ENCODE measurements at regions not wholly inside any gene's neighbourhood (a gene's known extent, or its start where the extent isn't known, plus 50 kb on each side); places are given as distances from the start of the nearest gene placed in this dataset.

DNA sequence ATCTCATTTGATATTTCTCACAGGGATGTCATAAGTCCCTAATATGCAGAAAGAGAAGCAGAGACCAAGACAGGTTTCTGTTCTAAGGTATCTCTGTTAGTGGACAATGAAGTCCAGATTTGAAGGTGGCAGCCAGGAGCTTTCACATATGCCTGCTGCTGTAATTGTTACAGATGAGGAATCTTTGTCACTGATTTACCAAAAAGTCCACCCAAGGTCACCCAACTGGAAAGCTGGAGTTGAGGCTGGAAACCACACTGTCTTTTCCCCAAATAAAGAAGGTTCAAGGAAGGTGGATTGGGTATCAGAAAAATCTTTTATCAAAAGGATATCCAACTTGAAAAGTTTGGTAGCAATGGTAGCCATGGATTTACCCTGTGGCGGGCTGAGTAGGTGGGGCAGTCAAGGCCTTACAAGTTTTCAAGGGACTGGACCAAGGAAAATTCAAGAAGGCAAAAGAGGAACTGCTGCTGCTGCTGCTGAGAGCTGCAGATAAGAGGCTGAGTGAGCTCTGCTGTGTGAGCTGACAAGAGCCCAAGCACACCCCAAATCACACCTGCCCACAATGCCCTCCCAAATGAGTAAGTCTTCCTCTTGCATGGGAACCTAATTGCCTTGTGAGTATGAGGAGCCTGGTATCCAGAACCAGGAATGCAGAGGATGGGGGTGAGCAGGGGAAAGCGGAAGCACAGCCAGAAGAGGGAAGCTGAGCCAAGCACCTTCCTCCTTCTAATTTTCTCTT is 241.2 kb downstream of the ANAPC1 start:
- no peaks in the 10 kb centered on the region for H3K4me1 Mint-ChIP-seq

GRCh38 chr2:111643759-111644158 is 240.2 kb downstream of the ANAPC1 start:
- Mint-ChIP-seq H3K27me3 (ENCODE audit: low read depth) (no peaks in the 10 kb centered on the region), H3K36me3 (ENCODE audit: low read depth) (peaks cover 12% of the 10 kb centered on the region), H3K4me3 (no peak overlapping the region), H3K9me3 (peaks cover 14% of the 10 kb centered on the region), H3K27ac (ENCODE audit: unreplicated experiment) (no peak overlapping the region), H3K4me1 (no peaks in the 10 kb centered on the region)
- no peak for DNase-seq (ENCODE audit: low read depth, low spot score)
- no peak for TF ChIP-seq CTCF (conservative IDR thresholded peaks at IDR 0.05)

More for the DNA sequence above, 241.2 kb downstream of the ANAPC1 start:
- DNase-seq (ENCODE audit: low read depth, low spot score), result no peak
- Mint-ChIP-seq H3K9me3 (peaks cover 18% of the 10 kb centered on the region), H3K27me3 (ENCODE audit: low read depth) (no peaks in the 10 kb centered on the region), H3K27ac (ENCODE audit: unreplicated experiment) (no peak overlapping the region), H3K36me3 (ENCODE audit: low read depth) (peaks cover 12% of the 10 kb centered on the region), H3K4me3 (no peak overlapping the region)
- no peak for TF ChIP-seq CTCF (conservative IDR thresholded peaks at IDR 0.05)

- no peak overlapping the region for H3K27ac Mint-ChIP-seq (ENCODE audit: unreplicated experiment)
- H3K4me3 Mint-ChIP-seq, result no peak overlapping the region
- peaks cover 13% of the 10 kb centered on the region for H3K9me3 Mint-ChIP-seq
- no peaks in the 10 kb centered on the region for H3K27me3 Mint-ChIP-seq (ENCODE audit: low read depth)
- DNase-seq (ENCODE audit: low read depth, low spot score), result no peak
- TF ChIP-seq CTCF (conservative IDR thresholded peaks at IDR 0.05), result no peak
- H3K36me3 Mint-ChIP-seq (ENCODE audit: low read depth), result peaks cover 12% of the 10 kb centered on the region
- no peaks in the 10 kb centered on the region for H3K4me1 Mint-ChIP-seq
Observed at GRCh38 chr2:111647359-111647758, 236.6 kb downstream of the ANAPC1 start.

GRCh38 chr2:111652038-111652437 is 232.0 kb downstream of the ANAPC1 start:
- no peaks in the 10 kb centered on the region for H3K27me3 Mint-ChIP-seq (ENCODE audit: low read depth)
- DNase-seq (ENCODE audit: low read depth, low spot score), result no peak
- H3K36me3 Mint-ChIP-seq (ENCODE audit: low read depth), result peaks cover 6% of the 10 kb centered on the region
- H3K9me3 Mint-ChIP-seq, result peaks cover 7% of the 10 kb centered on the region
- H3K27ac Mint-ChIP-seq (ENCODE audit: unreplicated experiment), result no peak overlapping the region
- H3K4me3 Mint-ChIP-seq, result no peak overlapping the region
- H3K4me1 Mint-ChIP-seq, result peaks cover 13% of the 10 kb centered on the region
- no peak for TF ChIP-seq CTCF (conservative IDR thresholded peaks at IDR 0.05)

DNA sequence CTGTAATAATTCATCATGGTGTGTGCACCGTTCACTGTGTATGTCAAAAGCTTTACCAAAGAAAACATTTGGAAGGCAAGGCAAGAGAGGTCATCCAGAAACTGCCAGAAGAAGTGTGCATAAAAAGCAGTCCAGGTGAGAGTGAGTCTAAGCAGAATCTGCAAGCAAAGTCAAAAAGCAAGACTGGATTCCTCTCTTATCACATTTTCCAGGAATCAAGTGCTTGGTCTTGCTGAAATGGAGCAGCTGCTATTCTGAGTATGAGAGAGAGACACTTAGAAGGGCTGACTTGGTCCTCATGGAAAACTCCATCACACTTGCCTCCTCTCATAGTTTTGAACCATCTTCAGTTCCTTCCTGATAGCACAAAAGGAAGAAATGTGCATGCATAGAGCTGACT is 231.3 kb downstream of the ANAPC1 start:
- H3K4me3 Mint-ChIP-seq, result no peak overlapping the region
- DNase-seq (ENCODE audit: low read depth, low spot score), result no peak
- H3K4me1 Mint-ChIP-seq, result peaks cover 13% of the 10 kb centered on the region
- no peaks in the 10 kb centered on the region for H3K27me3 Mint-ChIP-seq (ENCODE audit: low read depth)
- peaks cover under 1% of the 10 kb centered on the region for H3K9me3 Mint-ChIP-seq
- H3K27ac Mint-ChIP-seq (ENCODE audit: unreplicated experiment), result no peak overlapping the region
- TF ChIP-seq CTCF (conservative IDR thresholded peaks at IDR 0.05), result no peak
- no peaks in the 10 kb centered on the region for H3K36me3 Mint-ChIP-seq (ENCODE audit: low read depth)

Data from neural crest cell (in vitro differentiated cells).